HL-60 (cell line): ENCODE measurements at regions not wholly inside any gene's neighbourhood (a gene's known extent, or its start where the extent isn't known, plus 50 kb on each side); places are given as distances from the start of the nearest gene placed in this dataset.

Experiments used
- DNase-seq, 2 experiments: peaks; one replicate each; pipeline ENCODE4 v3.0.0-alpha.2; 2010 to 2020; ENCODE audit warnings: low read depth in 1 of 2, low spot score in 1 of 2
- H3K27ac ChIP-seq: fragments of 250-450 bp; sonication (Bioruptor Pico); replicated peaks from 2 replicates; pipeline ENCODE4 v1.5.1; 2020; ENCODE audit warnings: mild to moderate bottlenecking, moderate library complexity
- H3K27me3 ChIP-seq: fragments of 250-450 bp; sonication (Bioruptor Pico); 2 replicates; pipeline ENCODE4 v1.5.1; 2021; ENCODE audit warnings: mild to moderate bottlenecking, moderate library complexity; ENCODE audit not compliant: insufficient read depth, poor library complexity, severe bottlenecking
- H3K4me3 ChIP-seq: replicated peaks from 2 replicates; pipeline ENCODE4 v1.5.1; 2011; ENCODE audit warnings: mild to moderate bottlenecking, control low read depth, low read length; ENCODE audit not compliant: insufficient read depth
- GABPA ChIP-seq: IDR thresholded peaks from 2 replicates; pipeline ENCODE4 v1.6.1; 2012; ENCODE audit warnings: low read depth
- POLR2AphosphoS5 ChIP-seq: IDR thresholded peaks from 2 replicates; pipeline ENCODE4 v1.6.1; 2012; ENCODE audit warnings: low read depth
- SPI1 ChIP-seq: IDR thresholded peaks from 2 replicates; pipeline ENCODE4 v1.6.1; 2012; ENCODE audit warnings: low read depth, mild to moderate bottlenecking, borderline replicate concordance
- TF ChIP-seq, protein P1 (sequence below): IDR thresholded peaks from 2 replicates; pipeline ENCODE4 v1.6.1; 2012; ENCODE audit warnings: low read depth; ENCODE audit not compliant: insufficient replicate concordance
- TF ChIP-seq, protein P2 (sequence below): IDR thresholded peaks from one replicate; pipeline ENCODE4 v1.5.1; 2011; ENCODE audit warnings: low read length, control low read depth, inconsistent platforms; ENCODE audit not compliant: insufficient read depth

DNA sequence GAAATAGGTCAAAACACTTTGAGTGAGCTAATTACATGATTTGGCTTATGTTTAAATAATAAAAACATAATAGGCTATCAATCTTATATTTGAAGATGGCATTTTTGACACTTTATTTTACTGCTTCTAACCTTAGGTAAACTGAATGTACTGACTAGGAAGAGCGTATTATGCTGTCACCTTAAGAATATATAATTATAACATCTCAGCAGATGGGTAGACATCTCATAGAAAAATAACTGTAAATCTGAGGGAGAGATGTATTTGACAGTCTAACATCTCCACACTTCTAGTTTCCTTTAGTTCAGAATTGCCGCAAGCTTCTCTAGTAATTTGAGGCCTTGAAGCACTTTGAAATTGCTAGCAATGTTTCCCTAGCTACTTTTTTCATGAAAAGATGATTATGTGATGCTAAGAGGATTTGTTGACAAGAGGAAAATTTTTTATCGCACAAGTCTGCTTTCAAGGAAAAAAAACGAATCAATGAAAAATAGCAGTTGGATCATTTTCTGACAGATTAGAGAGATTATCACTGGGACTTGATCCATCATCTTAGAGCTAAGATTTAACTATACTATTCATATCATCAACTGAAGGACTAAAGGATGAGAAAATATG lies 238.2 kb upstream of the NAALADL2 start:
- Histone ChIP-seq H3K27ac (no peak overlapping the region), H3K27me3 (no peaks in the 10 kb centered on the region), H3K4me3 (no peak overlapping the region)
- DNase-seq, result no peak
- TF ChIP-seq POLR2AphosphoS5 (no peak), SPI1 (no peak), GABPA (no peak)
- TF ChIP-seq, protein P1, sequence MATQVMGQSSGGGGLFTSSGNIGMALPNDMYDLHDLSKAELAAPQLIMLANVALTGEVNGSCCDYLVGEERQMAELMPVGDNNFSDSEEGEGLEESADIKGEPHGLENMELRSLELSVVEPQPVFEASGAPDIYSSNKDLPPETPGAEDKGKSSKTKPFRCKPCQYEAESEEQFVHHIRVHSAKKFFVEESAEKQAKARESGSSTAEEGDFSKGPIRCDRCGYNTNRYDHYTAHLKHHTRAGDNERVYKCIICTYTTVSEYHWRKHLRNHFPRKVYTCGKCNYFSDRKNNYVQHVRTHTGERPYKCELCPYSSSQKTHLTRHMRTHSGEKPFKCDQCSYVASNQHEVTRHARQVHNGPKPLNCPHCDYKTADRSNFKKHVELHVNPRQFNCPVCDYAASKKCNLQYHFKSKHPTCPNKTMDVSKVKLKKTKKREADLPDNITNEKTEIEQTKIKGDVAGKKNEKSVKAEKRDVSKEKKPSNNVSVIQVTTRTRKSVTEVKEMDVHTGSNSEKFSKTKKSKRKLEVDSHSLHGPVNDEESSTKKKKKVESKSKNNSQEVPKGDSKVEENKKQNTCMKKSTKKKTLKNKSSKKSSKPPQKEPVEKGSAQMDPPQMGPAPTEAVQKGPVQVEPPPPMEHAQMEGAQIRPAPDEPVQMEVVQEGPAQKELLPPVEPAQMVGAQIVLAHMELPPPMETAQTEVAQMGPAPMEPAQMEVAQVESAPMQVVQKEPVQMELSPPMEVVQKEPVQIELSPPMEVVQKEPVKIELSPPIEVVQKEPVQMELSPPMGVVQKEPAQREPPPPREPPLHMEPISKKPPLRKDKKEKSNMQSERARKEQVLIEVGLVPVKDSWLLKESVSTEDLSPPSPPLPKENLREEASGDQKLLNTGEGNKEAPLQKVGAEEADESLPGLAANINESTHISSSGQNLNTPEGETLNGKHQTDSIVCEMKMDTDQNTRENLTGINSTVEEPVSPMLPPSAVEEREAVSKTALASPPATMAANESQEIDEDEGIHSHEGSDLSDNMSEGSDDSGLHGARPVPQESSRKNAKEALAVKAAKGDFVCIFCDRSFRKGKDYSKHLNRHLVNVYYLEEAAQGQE, result no peak
- TF ChIP-seq, protein P2, sequence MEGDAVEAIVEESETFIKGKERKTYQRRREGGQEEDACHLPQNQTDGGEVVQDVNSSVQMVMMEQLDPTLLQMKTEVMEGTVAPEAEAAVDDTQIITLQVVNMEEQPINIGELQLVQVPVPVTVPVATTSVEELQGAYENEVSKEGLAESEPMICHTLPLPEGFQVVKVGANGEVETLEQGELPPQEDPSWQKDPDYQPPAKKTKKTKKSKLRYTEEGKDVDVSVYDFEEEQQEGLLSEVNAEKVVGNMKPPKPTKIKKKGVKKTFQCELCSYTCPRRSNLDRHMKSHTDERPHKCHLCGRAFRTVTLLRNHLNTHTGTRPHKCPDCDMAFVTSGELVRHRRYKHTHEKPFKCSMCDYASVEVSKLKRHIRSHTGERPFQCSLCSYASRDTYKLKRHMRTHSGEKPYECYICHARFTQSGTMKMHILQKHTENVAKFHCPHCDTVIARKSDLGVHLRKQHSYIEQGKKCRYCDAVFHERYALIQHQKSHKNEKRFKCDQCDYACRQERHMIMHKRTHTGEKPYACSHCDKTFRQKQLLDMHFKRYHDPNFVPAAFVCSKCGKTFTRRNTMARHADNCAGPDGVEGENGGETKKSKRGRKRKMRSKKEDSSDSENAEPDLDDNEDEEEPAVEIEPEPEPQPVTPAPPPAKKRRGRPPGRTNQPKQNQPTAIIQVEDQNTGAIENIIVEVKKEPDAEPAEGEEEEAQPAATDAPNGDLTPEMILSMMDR, result no peak

DNA sequence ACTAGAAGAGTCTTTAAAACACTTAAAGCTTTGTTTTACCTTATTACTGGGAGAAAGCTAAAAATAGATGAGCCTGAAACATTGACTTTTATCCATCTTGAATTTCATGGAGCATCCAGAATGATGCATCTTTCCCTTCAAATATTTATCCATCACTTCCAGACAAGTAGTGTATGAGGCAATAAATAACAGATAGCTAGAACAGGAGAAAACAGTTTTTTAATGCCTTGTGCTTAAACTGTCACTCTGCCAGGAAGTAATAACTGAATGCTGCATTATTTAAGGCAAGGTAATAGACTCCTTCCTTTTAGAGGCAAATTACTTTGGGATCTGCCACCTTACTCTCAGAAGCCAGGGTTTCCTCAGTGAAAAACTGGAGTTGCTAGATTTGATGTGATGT lies 225.8 kb upstream of the NAALADL2 start:
- H3K4me3 ChIP-seq, result no peak overlapping the region
- H3K27me3 ChIP-seq, result no peaks in the 10 kb centered on the region
- no peak for TF ChIP-seq SPI1
- TF ChIP-seq, protein P2, result no peak
- TF ChIP-seq, protein P1, result no peak
- TF ChIP-seq POLR2AphosphoS5, result no peak
- TF ChIP-seq GABPA, result no peak
- no peak overlapping the region for H3K27ac ChIP-seq
- DNase-seq, result no peak

DNA sequence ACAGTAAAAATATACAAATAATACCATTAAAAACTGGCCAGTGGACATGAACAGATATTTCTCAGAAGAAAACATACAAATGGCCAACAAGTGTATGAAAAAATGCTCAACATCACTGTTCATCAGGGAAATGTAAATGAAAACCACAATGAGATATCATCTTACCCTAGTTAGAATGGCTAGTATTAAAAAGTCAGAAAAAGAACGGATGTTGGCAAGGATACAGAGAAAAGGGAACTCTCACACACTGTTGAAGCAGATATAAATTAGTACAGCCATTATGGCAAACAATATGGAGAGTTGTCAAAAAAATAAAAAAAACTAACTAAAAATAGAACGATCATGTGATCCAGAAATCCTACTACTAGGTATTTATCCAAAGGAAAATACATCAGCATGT lies 222.7 kb upstream of the NAALADL2 start:
- TF ChIP-seq SPI1, result no peak
- TF ChIP-seq, protein P2, result no peak
- TF ChIP-seq POLR2AphosphoS5, result no peak
- TF ChIP-seq, protein P1, result no peak
- TF ChIP-seq GABPA, result no peak
- H3K4me3 ChIP-seq, result no peak overlapping the region
- no peak for DNase-seq
- H3K27me3 ChIP-seq, result no peaks in the 10 kb centered on the region
- no peak overlapping the region for H3K27ac ChIP-seq
